HG03280 (cell line): ENCODE measurements at regions not wholly inside any gene's neighbourhood (a gene's known extent, or its start where the extent isn't known, plus 50 kb on each side); places are given as distances from the start of the nearest gene placed in this dataset.
A peak's percentile ranks its signal among the peaks of the same experiment; 100 is the strongest.

Experiments used
- ATAC-seq: cut with Tn5 transposase; IDR thresholded peaks from one replicate; pipeline ENCODE4 v1.9.1; 2021; ENCODE audit warnings: mild to moderate bottlenecking, moderate library complexity; ENCODE audit not compliant: unreplicated experiment

DNA sequence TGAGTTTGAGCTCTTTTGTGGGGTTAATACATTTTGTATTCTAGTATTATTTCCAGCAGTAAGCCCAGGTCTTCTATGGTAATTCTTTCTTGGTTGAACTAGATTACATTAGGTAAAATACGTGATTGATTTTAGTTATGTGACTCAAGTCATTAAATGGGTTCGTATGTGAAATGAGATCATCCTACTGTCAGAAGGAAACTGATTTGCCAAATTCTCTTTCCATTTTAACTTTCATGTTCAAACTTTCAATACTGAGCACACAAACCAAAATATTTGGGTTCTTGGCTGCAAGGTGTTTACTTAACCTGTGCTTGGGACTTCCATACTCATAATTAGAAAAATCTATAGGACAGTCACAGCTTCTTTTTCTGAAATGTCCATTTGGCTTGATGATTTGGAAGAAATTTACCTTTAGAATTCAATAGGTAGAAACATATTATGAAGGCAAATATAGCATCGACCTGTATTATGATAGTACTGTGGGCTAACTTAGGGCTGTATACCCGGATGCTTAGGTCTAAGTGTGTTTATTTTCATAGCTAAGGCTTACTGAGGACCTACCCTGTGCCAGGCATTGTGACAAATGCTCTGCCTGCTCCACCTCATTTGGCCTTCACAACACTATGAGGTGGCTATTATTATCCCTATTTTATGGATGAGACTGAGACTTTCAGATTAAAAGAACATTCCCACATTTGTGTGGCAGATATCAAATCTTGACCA, 631.8 kb upstream of the GRM7 start:
- ATAC-seq: peak; percentile 48

- ATAC-seq: peak; percentile 42
Observed at GRCh38 chr3:6229778-6230410, 631.0 kb upstream of the GRM7 start.

DNA sequence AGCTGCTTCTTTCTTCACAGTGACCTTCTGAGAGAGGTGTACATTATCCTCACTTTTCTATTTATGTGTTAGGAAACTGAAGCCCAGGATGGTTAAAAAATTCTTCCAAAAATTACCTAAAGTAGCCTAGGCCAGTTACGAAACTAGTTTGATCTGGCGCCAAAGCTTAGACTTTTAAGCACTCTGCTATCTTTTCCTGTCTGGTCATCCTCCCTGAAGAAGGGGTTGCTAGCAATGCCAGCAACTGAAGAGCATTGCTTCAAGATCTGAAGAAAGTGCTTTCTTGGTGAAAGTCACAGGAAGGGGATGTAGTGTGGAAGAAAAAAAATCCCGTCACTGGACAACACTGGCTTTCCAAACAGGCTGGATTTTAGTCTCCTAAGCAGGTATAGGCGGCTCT, 618.8 kb upstream of the GRM7 start:
- no peak for ATAC-seq

DNA sequence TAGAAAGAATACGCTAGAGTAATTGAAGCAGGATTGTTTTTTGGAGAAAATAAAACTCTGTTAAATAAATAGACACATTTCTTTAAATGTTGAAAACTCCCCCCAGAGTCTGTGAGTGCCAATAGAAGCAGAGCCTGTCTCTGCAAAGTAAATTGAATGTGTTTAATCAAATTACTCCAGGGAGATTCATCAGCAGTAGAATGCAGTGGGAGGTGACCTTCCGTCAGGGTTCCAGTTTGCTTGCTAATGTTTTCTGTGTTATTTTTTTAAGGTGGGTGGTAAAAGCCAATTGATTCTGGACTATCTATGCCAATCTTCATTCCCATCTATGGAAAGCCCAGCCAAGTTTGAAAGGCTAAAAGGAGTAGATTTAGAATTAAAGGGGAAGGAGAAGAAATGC, 612.4 kb upstream of the GRM7 start:
- no peak for ATAC-seq

GRCh38 chr3:6249679-6250078, 611.2 kb upstream of the GRM7 start:
- peak; percentile 37 for ATAC-seq

- peak; percentile 100 for ATAC-seq
Observed at GRCh38 chr3:6250167-6250566, 610.7 kb upstream of the GRM7 start.

- no peak for ATAC-seq
Observed at GRCh38 chr3:6251612-6252400, 609.1 kb upstream of the GRM7 start.

DNA sequence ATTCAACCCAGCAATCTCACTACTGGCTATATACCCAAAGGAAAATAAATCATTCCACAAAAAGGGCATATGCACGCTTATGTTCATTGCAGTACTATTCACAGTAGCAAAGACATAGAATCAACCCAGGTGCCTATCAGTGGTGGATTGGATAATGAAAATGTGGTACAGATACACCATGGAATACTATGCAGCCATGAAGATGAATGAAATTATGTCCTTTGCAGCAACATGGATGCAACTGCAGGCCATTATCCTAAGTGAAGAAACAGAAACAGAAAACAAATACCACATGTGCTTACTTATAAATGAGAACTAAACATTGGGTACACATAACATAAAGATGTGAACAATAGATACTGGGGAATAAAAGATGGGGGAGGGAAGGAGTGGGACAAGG, 606.4 kb upstream of the GRM7 start:
- ATAC-seq: no peak

GRCh38 chr3:6255229-6255628, 605.7 kb upstream of the GRM7 start:
- ATAC-seq: no peak

DNA sequence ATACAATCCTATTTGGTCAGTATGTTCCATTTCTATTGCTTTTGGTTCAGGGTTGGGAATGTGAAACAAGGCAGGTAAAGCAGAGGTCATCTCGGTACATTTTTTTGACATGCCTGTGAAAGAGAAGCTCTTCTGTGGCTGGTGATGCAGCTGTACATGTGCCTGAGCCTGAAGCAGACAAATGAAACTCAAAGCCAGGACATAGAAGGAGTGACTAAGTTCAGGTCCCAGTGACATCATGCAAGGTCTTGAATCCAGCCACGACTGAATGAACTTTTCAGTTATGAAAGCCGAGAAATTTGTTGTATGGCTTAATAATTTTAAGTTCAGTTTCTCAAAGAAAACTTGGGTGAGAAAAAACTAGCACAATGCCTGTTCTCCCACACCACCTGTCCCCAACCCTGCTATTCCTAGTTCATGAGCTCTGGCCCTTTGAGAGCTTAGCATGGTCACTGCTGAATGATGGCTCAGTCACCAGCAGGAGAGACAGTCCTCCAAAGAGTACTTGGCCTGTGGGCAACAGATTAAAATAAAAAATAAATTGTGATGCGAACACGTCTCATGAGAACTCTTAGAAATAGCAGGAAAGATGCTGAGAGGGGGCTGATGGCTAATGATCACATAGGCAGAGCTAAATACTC, 600.2 kb upstream of the GRM7 start:
- peak; percentile 95 for ATAC-seq

DNA sequence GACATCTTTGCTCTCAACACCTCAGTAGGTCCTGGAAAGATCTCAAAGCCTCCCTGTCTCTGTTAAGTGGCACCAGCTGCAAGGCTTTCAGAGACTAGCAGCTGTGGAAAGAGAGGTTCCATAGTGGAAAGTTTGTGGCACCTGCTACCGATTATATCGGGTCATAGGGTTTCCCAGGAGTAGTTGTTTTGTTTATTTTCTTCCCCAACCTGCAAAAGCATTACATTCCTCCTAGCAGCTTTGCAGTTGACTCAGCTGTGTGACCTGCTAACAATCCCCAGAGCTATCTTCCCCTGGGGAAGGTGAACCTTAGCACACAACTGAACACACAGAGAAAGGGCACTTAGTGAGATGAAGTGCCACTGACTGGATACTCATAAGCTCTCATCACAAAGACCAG, 598.9 kb upstream of the GRM7 start:
- ATAC-seq: no peak

GRCh38 chr3:6264036-6264435, 596.9 kb upstream of the GRM7 start:
- ATAC-seq: no peak

DNA sequence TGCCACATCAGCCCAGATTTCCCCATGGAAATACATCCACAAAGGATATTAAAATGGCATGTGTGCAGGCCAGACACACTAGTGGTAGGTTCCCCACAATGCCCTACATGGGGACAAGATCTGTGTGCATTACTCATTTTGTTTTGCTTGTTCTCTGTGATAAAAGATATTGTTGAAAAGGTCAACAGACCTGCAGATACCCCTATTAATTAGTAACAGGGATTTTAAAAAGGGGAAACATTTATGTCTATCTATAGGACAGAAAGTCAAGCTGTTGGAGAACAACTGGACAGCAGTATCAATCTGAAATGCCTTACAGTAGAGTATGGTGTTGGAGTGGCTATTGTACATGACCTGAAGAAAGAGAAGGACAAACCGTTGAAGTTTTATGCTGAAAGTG, 596.0 kb upstream of the GRM7 start:
- no peak for ATAC-seq

- no peak for ATAC-seq
Observed at GRCh38 chr3:6266135-6266534, 594.8 kb upstream of the GRM7 start.

DNA sequence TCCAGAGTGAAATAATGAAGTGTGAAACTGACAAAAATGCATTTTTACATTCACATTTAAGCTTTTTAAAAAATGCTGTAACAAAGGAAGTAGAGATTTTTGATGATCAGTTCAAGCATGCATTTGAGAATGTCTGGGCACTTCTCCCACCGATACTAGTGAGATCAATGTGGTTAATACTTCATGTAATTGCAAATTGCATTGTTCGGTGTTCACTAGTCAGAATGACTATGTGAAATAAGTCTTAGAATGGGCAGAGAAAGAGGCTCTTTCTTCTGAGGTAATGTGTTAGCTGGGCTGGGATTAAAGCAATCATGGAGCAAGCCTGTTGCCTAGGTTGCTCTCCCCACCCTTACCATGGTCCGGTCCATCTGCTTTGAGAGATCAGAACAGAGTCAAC, 587.0 kb upstream of the GRM7 start:
- ATAC-seq: no peak

DNA sequence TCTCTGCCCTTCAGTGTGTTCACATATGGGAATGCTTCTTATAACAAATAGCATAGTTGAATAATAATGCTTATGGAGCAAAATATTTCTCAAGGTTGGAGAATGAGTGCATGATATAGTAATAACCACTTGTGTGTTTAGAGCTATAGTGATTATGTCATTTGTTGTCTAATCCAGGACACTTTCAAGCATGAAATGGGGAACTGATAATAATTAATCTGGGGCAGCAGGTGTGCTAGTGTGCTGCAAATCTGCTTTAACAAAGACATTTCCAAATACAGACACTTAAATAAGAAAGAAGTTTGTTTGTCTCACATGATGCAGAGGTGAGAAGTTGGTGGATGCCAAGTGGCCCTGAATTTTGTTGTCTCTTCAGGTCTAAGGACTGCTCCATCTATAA, 579.3 kb upstream of the GRM7 start:
- no peak for ATAC-seq

- ATAC-seq: no peak
Observed at GRCh38 chr3:6282918-6283317, 578.0 kb upstream of the GRM7 start.

GRCh38 chr3:6287088-6287875, 573.6 kb upstream of the GRM7 start:
- no peak for ATAC-seq

GRCh38 chr3:6301626-6302025, 559.3 kb upstream of the GRM7 start:
- no peak for ATAC-seq

DNA sequence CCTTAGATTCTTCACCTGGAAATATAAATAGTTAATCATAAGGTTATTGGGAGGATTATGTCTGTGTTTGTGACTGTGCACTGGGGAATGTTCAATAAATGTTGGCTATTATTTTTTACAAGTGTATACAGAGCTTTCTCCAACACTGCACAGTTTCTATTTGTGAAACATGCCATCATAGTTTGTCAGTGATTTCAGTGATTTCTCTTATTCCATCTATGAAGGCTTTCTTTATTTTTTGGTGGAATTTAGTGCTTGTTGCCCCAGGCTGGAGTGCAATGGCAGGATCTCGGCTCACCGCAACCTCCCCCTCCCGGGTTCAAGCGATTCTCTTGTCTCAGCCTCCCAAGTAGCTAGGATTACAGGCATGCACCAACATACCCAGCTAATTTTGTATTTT, 545.0 kb upstream of the GRM7 start:
- no peak for ATAC-seq

- ATAC-seq: no peak
Observed at GRCh38 chr3:6321999-6322398, 538.9 kb upstream of the GRM7 start.
